GM21529 (cell line): ENCODE measurements at regions not wholly inside any gene's neighbourhood (a gene's known extent, or its start where the extent isn't known, plus 50 kb on each side); places are given as distances from the start of the nearest gene placed in this dataset.
"Not testable (repeated sequence)": the region's sequence is repeated elsewhere in the genome, so short reads cannot be mapped to it uniquely, and the experiment has no call there.

ENCODE experiments used
- ATAC-seq: cut with Tn5 transposase; IDR thresholded peaks from one replicate; pipeline ENCODE4 v1.9.1; 2021; ENCODE audit not compliant: unreplicated experiment

DNA sequence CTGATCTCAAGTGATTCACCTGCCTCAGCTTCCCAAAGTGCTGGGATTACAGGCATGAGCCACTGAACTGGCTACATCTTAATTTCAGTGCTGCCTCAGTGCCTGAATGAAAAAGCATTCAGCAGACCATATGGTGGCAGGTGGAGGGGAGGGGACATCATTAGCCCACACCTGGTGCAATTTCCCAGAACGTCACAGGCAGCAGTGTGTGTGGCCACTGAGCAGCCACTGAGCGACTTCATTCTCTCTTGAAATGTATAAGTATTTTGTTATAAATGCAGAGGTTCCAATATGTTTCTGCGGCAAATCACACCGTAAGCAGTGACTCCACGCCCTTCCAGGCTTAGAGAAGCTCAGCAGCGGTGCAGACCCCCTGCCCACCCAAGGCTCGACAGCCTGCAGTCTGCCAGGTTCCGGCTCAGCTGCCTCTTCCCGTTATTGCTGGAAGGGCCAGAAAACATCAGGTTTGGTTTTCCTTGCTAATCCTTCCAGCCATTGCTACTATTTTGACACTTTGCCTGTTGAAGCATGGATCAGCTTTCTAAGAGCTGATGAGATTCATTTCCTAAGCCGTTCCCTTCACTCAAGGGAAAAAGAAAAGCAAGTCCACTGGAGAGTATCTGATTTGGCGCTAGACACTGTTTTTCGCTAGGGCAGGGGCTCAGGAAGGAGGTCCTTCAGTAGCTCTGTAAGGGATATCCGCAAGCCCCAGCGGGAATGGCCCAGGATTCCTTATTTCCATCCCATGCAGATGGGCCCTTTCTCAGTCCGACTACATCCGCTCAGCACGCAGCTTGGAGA, 250.7 kb downstream of the VAPA start:
- no peak for ATAC-seq

DNA sequence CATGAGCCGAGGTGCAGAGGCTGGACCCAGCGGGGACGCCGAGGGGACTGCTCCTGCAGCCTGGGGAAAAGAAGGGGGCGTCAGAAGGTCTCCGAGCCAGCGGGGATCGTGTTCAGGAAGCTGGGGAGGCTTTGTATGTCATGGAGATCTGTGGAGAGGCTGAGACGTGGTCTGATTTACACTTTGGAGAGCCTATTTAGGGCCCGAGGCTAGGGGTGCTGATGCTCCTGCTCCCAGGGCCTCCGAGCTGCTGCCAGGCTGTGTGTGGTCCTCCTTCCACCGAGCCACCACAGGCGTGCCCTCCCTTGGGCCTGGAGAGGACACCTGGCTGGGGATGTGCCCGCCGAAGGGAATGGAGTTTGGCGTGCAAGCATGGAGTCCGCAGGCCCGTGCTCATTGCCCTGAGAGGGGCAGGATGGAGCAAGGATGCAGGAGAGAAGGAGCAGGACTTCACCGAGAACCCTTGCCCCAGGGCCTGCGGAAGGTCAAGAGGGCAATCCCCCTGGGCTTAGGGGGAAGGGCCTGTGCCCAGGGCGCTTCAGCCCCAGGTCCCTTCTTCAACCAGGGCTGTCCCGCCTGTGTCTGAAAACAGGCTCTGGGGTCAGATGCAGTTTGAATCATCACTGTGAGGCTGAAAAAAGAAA, 252.5 kb downstream of the VAPA start:
- ATAC-seq, result no peak

DNA sequence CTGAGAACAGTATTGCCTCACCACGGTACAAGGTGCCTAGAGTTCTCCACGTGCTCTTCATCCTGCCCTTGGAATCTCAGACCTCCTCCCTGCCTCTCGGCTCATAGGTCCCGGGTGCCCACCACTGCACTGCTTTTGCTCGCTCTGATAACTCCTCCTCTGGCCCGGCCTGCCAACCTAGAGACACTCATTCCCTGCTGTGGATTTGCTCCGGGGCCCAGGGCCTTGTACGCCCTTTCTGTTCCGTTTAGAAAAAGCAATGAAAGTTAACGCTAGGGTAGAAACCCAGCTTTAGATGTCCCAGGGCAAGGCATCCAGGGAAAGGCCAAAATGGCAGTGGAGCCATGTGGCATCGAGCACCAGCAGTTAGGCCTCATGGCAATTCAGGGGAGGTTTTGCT, 253.9 kb downstream of the VAPA start:
- ATAC-seq, result no peak

DNA sequence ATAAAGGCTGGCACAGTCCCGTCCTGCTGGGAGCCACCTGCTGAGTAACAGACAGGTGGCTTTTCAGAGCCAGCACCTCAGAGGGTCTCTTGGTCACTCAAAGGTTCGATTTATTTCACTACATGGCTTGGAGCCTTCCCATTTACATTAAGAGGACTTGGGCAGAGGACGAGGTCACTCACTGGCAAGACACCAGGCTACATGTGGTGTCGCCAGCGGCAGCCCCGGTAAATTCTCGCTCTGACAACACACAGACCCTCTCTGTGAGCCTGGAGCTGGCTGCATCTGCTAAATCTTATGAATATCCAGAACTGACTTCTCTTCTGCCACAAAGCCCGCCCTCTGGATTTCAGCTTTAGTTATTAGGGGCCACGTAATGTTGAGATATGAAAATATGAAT, 254.7 kb downstream of the VAPA start:
- no peak for ATAC-seq

DNA sequence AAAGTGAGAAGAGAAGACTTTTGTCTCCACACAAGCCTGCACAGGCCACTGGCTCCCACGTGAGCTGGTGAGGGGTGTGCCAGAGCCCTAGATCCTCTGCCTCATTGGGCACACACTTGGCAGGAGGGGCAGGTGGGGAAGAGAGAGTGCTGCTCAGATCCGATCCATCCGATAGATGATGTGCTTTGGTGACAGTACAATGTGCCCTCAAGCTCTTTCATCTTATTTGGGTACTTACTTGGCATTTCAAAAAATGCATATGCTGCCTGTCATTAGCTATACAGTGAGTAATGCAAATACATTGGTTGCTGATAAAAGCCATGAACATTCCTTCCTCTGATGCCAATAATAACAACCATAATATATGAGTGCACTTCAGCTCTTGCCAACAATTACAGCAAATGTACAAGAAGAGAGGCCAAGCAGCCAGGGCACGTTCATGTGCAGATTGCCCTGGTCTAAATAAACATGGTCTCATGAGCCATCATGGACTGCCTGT, 255.3 kb downstream of the VAPA start:
- no peak for ATAC-seq

DNA sequence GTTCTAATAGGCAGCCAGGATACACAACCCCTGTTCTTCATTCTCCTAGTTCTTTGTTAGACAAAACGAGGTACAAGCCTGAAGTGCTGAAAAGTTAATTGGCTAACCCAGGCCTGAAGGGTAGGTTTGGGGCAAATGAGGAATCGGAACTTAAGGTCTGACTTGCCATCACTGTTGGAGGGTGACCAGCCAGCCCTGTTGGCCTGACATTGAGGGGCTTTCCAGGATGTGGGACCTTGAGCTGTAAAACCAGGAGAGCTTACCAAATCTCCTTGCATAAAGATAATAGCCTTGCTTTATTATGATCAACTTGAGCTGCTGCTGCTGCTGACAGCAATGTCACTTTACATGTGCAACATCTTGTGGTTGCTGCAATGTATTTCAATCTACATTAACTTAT, 256.0 kb downstream of the VAPA start:
- ATAC-seq, result no peak

DNA sequence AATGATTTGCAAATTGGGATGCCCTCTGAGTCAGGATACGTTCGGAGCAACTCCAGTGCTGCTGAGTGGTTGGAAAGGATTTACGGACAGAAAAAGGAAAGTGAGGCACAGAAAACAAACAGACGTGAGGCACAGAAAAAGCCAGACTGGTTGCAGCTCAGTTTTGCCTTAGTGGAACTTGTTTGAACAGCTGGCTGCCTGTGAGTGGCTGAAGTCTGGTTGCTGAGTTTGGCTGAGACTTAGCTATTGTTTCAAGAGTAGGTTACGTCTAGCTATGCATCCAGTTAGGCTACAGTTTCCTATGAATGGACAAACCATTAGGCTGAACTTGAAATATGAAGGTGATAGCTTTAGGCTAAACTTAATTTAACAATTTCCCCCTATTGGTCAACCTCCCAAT, 256.6 kb downstream of the VAPA start:
- no peak for ATAC-seq

DNA sequence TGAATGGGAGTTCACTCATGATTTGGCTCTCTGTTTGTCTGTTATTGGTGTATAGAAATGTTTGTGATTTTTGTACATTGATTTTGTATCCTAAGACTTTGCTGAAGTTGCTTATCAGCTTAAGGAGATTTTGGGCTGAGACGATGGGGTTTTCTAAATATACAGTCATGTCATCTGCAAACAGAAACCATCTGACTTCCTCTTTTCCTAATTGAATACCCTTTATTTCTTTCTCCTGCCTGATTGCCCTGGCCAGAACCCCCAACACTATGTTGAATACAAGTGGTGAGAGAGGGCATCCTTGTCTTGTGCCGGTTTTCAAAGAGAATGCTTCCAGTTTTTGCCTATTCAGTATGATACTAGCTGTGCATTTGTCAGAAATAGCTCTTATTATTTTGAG, 261.5 kb downstream of the VAPA start:
- ATAC-seq, result not testable (repeated sequence)

DNA sequence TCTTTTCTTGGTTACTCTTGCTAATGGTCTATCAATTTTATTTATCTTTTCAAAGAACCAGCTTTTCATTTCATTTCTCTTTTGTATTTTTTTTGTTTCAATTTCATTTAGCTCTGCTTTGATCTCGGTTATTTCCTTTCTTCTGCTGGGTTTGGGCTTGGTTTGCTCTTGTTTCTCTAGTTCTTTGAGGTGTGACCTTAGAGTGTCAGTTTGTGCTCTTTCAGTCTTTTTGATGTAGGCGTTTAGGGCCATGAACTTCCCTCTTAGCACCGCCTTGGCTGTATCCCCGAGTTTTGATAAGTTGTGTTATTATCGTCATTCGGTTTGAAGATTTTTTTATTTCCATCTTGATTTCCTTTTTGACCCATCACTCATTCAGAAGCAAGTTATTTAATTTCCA, 265.5 kb downstream of the VAPA start:
- ATAC-seq, result not testable (repeated sequence)

DNA sequence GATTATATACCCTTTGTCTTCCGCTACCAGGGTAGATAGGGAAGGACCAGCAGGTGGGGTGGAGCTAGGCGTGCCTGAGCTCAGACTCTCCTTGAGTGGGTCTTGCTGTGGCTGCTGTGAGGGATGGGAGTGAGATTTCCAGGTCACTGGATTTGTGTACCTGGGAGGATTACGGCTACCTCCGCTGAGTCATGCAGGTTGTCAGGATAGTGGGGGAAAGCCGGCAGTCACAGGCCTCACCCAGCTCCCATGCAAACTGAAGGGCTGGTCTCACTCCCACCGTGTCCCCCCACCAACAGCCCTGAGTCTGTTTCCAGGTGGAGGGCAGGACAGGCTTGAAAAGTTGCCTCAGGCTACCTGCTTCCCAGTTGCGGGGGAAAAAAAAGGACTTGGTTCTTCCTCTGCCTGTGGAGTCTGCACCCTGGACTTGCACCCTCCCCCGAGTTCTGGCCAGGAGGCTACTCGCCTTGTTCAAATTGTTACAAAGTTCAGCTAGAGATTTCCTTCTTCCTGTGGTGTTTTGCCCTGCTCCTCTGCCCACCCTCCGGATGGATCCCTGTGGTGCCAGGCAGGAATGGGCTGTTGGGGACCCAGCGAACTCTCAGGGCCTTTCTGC, 268.3 kb downstream of the VAPA start:
- ATAC-seq, result no peak

DNA sequence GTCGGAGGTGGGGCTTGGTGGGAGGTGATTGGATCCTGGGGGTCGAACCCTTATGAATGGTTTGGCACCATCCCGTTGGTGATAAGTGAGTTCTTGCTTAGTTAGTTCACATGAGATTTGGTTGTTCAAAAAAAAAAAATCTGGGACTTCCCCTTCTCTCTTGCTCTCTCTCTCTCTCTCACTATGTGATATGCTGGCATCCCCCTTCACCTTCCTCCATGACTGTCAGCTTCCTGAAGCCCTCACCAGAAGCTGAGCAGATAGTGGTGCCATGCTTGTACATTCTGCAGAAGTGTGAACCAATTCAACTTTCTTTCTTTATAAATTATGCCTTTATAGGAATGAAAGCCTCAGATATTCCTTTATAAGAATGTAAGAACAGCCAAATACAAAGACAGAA, 269.7 kb upstream of the APCDD1 start:
- ATAC-seq, result no peak

DNA sequence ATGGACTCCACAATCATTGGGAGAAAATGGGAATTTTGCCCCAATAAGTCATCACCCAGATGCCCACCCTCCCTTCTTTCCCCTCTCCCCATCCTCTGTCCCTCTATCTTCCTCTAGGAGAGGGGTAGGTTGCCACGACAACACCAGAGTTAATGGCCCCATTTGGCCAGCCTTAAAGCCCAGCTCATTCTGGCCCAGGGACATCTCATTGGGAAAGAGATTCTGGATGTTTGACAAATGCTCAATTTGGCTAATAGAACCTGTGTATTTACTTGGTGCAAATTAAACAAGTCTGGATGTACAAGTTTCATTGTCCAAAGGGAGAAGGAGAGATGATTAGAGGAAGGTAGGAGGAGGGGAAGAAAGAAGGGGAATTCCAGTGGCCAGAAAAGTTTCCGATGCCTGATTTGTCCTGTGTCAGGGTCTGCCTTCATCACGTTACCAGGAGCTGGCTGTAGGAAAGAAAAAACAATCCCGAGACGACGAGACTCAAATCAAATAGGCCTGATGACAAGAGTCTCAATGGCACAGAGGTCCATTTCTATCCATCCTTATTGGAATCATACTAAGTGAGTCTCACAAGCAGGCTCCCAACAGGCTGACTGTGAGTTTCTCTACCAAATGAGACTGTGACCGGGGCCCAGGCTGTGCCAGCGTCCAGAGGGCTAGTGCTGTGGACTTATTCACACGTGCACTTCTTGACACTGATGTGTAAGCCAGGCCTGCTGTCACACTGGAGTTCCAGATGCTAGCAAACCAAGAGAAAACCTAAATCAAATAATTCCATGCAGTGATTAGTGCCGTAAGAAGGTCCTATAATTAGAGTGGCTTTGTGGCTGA, 265.2 kb upstream of the APCDD1 start:
- ATAC-seq, result no peak

DNA sequence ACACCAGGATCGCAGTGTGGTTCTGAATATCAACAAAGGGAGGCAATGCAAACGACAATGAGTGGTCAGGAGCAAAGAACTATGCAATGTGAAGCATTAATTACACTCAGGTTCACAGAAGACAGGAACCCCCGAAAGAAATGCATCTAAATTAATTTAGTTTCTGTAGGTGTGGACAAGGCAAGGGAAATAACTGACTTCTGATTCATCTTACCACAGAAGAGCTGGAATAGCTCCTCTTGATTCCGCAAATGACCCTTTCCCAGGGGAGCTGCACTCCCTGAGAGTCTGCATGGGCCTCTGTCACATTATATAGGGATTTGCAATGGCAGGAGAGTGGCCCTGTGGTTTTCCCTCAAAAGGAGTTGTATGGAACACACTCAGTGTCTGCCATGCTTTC, 263.9 kb upstream of the APCDD1 start:
- no peak for ATAC-seq

DNA sequence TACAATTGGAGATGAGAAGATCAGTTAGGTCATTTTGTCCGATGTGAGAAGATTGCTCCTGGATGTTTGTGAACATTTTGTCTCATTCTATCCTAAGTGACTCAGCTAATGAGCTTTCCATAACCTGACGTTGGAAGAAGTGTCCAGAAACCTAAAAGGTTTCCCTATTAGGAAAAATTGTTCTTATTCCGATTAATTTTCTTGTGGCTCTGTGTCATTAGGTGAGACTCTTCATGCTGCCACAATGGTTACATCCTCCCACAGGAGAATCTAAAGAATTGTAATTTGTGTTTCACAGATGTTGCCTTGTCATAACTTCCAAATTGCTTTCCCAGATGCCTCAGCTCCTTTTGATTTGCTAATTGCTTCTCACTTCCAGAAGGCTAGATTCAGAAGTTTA, 261.0 kb upstream of the APCDD1 start:
- no peak for ATAC-seq

DNA sequence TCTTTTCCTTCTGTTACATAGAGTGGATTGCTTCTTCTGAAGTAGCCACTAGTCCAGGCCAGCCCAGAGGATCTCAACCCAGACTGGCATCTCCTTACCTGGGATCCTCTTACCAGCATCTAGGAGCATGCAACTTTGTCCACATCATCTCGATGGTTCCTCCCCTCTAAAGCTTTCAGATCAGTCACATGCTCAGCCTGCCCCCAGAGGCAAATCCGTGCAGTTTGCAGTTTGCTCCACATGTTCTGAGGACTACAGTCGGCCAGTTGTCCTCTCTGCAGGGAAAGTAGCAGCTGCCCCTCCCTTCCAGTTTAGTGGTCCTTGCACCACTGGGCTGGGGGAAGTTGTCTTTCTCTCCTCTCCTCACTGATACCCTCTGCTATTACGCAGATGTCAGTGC, 259.8 kb upstream of the APCDD1 start:
- no peak for ATAC-seq

DNA sequence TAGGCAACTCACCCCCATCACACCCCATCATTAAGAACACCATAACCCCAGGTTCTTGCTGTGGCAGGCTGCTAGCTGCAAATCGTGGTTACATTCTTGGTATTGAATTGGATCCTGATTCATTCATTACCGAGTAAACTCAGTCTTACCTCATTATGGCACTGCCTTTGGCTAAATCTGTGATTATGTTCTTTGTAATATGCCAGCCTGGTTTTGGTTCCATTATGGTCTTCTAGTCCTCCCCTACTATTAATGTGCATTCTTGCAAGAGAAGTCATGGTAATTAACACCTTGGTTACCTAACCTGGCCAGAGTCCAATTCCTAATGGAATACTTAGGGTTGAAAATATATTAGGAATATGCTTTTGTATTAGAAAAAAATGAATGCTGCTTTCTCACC, 258.9 kb upstream of the APCDD1 start:
- no peak for ATAC-seq

DNA sequence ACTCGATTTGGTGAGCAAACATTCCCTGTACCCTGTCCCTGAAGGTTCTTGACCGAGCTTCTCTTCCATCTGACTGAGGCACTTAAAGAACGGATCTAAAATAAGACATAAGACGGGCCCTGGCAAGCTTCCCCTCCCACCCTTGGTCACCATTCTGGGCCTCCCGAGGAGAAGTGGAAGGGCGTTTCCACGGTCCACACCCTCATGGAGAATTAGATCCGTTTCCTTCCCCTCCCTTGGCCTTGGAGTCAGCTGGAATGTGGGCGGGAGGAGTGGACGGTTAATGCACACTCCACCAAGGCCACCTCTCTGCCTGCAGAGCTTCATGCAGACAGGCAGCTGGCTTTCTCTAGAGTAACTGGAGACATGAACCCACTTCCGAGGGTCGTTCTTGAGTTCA, 257.3 kb upstream of the APCDD1 start:
- no peak for ATAC-seq

DNA sequence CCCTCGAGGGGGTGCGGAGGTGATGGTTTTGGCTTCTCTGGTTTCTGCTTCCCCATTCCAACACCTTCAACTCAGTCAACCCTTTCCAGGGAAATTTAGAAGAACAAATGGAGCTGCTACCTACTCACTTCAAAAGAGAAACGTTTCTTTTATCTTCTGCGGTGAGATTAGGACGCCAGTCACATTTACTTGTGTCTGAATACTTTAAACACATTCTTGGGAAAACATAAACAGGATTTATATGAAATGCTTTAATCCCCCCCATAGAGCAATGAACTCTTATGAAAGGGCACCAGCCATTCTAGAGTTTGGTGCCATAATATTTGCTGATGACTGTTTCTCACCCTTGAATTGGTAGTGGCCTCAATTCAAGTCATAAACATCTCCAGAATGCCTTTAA, 253.2 kb upstream of the APCDD1 start:
- no peak for ATAC-seq

DNA sequence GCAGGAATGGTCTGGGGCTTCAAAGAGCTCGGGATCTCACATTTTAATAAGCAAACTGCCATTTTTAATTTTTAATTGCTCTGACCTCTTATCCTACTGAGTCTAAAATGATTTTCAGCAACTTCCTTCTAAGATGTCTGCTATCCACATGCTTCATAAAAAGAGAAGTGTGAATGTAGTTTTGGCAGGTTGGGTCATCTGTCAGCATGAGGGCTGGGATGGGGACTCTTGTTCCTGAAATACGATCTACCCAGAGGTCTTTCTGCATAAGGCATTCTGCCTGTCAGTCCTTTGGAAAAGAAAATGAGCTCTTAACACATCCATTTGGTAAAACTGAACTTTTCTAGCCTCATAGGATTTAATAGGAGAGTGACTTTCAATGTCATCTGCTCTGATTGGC, 252.8 kb upstream of the APCDD1 start:
- no peak for ATAC-seq

DNA sequence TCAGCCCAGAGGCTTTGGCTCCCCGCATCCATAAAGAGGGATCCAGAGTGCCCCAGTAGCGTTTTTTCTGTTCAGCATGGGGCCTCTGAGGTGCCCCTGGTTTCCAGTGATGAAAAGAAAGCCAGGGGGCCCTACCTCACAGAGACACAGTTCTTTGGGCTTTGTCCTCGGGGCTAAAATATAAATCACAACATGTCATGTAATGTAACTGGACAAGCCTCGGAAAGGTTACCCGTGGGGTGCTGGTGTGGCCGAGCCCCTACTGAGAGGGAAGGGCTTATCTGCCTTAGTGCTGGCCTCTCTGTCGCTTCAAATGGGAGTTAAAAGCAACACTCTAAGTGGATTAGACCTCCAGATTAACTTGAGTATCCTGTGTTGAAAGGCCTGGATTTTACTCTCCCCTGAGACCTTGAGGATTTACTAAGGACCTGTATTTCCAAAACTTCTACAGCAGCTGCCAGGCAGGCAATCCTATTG, 251.6 kb upstream of the APCDD1 start:
- no peak for ATAC-seq

DNA sequence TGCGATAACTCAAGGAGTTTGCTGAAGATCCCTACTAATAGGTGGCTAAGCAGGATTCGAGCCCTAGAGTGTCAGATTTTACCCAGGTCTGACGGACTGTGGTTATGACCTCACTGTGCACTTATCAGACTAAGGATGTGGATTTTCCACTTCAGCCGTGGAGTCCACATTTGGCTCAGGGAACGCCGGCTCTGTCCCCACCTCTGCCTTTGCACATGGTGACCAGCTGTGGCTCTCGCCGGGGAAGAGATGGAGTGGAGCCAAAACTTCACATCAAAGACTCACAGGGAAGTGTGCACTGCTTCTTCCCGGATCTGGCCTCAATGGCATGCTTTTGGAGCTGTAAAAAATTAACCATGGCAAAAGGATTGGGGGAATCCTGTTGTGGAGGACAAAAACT, 249.3 kb upstream of the APCDD1 start:
- ATAC-seq, result no peak
